Loucy (cell line): ENCODE measurements at regions not wholly inside any gene's neighbourhood (a gene's known extent, or its start where the extent isn't known, plus 50 kb on each side); places are given as distances from the start of the nearest gene placed in this dataset.

Experiments used
- H2AFZ ChIP-seq: fragments of 200-600 bp; sonication (generic); 2 replicates; pipeline ENCODE4 v1.6.0; 2016; ENCODE audit warnings: antibody characterized with exemption, mild to moderate bottlenecking, low read length, moderate library complexity
- H3F3A ChIP-seq: fragments of 200-600 bp; 2 replicates; pipeline ENCODE4 v1.6.0; 2016; ENCODE audit warnings: antibody characterized with exemption, low read depth, mild to moderate bottlenecking
- H3K27me3 ChIP-seq: fragments of 200-600 bp; sonication (generic); 2 replicates; pipeline ENCODE4 v1.6.1; 2014; ENCODE audit warnings: low read length, mild to moderate bottlenecking; ENCODE audit not compliant: insufficient read depth, poor library complexity, severe bottlenecking
- H3K36me3 ChIP-seq: fragments of 200-600 bp; sonication (generic); 2 replicates; pipeline ENCODE4 v1.6.1; 2016; ENCODE audit warnings: low read length; ENCODE audit not compliant: insufficient read depth
- H3K4me1 ChIP-seq: fragments of 200-600 bp; sonication (generic); 2 replicates; pipeline ENCODE4 v1.5.1; 2014; ENCODE audit warnings: low read length, mild to moderate bottlenecking; ENCODE audit not compliant: insufficient read depth, poor library complexity, severe bottlenecking
- H3K4me2 ChIP-seq: fragments of 200-600 bp; sonication (generic); 2 replicates; pipeline ENCODE4 v1.6.0; 2014; ENCODE audit warnings: antibody characterized with exemption, low read length, low read depth, mild to moderate bottlenecking; ENCODE audit not compliant: poor library complexity, severe bottlenecking
- H3K4me3 ChIP-seq: fragments of 200-600 bp; sonication (generic); 2 replicates; pipeline ENCODE4 v1.5.1; 2014; ENCODE audit warnings: low read length, mild to moderate bottlenecking, mixed read lengths; ENCODE audit not compliant: poor library complexity, severe bottlenecking
- H3K79me2 ChIP-seq: fragments of 200-600 bp; sonication (generic); 2 replicates; pipeline ENCODE4 v1.6.1; 2014; ENCODE audit warnings: low read length; ENCODE audit not compliant: insufficient read depth
- H3K9ac ChIP-seq: fragments of 200-600 bp; sonication (generic); 2 replicates; pipeline ENCODE4 v1.6.0; 2014; ENCODE audit warnings: mild to moderate bottlenecking, low read depth, low read length, moderate library complexity; ENCODE audit not compliant: poor library complexity, severe bottlenecking
- H3K9me2 ChIP-seq: fragments of 200-600 bp; sonication (generic); replicated peaks from 2 replicates; pipeline ENCODE4 v1.6.1; 2016; ENCODE audit warnings: low read depth, low read length, mixed read lengths
- H3K9me3 ChIP-seq: fragments of 200-600 bp; sonication (generic); 2 replicates; pipeline ENCODE4 v1.6.1; 2014; ENCODE audit warnings: mild to moderate bottlenecking, antibody characterized with exemption, low read length, low read depth; ENCODE audit not compliant: insufficient read depth
- H4K20me1 ChIP-seq: fragments of 200-600 bp; sonication (generic); 2 replicates; pipeline ENCODE4 v1.6.0; 2014; ENCODE audit warnings: antibody characterized with exemption, low read length, mild to moderate bottlenecking; ENCODE audit not compliant: insufficient read depth, poor library complexity, severe bottlenecking
- EZH2phosphoT487 ChIP-seq: fragments of 200-600 bp; IDR thresholded peaks from 2 replicates; pipeline ENCODE4 v1.6.1; 2018; ENCODE audit warnings: antibody characterized with exemption, mild to moderate bottlenecking, moderate library complexity, borderline replicate concordance
- TF ChIP-seq, protein P1 (sequence below): fragments of 200-600 bp; sonication (generic); conservative IDR thresholded peaks from 2 replicates; pipeline ENCODE4 v1.5.1; 2014; ENCODE audit warnings: mild to moderate bottlenecking, antibody characterized with exemption, low read length

DNA sequence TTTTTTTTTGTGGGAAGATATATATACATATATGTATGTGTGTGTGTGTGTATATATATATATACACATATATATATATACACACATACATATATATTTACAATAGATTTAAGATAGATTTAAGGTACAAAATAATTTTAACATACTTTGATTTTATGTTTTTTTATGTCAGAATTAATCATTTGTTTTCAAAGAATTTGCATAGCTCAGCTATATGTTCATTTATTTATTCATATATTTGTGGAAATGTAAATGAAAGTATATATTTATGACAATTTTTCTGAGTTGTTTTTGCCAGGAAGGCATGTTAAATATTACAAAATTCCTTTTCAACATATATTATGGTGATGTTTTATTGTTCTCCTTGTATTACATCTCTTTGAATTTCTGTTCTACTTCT is 887.4 kb upstream of the NOVA1 start:
- TF ChIP-seq, protein P1, sequence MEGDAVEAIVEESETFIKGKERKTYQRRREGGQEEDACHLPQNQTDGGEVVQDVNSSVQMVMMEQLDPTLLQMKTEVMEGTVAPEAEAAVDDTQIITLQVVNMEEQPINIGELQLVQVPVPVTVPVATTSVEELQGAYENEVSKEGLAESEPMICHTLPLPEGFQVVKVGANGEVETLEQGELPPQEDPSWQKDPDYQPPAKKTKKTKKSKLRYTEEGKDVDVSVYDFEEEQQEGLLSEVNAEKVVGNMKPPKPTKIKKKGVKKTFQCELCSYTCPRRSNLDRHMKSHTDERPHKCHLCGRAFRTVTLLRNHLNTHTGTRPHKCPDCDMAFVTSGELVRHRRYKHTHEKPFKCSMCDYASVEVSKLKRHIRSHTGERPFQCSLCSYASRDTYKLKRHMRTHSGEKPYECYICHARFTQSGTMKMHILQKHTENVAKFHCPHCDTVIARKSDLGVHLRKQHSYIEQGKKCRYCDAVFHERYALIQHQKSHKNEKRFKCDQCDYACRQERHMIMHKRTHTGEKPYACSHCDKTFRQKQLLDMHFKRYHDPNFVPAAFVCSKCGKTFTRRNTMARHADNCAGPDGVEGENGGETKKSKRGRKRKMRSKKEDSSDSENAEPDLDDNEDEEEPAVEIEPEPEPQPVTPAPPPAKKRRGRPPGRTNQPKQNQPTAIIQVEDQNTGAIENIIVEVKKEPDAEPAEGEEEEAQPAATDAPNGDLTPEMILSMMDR = no peak
- no peak for TF ChIP-seq EZH2phosphoT487
- H3F3A ChIP-seq = no peaks in the 10 kb centered on the region
- H3K9me3 ChIP-seq = no peaks in the 10 kb centered on the region
- H3K27me3 ChIP-seq = no peaks in the 10 kb centered on the region
- H4K20me1 ChIP-seq = no peaks in the 10 kb centered on the region
- H3K9ac ChIP-seq = no peak overlapping the region
- H3K4me3 ChIP-seq = no peak overlapping the region
- no peaks in the 10 kb centered on the region for H3K36me3 ChIP-seq
- no peaks in the 10 kb centered on the region for H3K9me2 ChIP-seq
- no peak overlapping the region for H3K4me2 ChIP-seq
- H3K4me1 ChIP-seq = no peaks in the 10 kb centered on the region
- no peaks in the 10 kb centered on the region for H3K79me2 ChIP-seq
- no peak overlapping the region for H2AFZ ChIP-seq

DNA sequence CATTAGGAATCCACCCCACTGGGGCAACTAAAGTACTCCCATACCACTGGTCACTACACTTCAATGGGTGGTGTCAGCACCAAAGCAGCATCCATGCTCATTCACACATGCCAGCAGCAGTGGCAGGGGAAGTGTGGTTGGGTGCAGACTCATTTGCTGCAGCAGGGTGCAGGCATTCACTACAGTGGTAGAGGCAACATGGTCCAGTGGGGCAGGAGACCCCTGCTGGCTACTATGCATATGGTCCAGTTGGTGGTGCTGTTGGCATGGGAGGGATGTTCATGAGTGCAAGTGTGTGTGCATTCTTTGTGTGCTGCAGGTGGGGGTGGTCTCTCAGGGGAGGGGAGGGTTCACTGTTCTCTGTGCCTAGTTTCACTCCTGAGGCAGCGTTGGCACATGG is 908.4 kb upstream of the NOVA1 start:
- Histone ChIP-seq H3K4me1 (no peaks in the 10 kb centered on the region), H4K20me1 (no peaks in the 10 kb centered on the region), H3K9ac (no peak overlapping the region), H3K9me3 (no peaks in the 10 kb centered on the region), H2AFZ (no peak overlapping the region), H3K4me2 (no peak overlapping the region), H3K79me2 (no peaks in the 10 kb centered on the region), H3F3A (no peaks in the 10 kb centered on the region), H3K36me3 (no peaks in the 10 kb centered on the region), H3K9me2 (no peaks in the 10 kb centered on the region), H3K27me3 (no peaks in the 10 kb centered on the region), H3K4me3 (no peak overlapping the region)
- TF ChIP-seq EZH2phosphoT487 = no peak
- TF ChIP-seq, protein P1 = no peak

DNA sequence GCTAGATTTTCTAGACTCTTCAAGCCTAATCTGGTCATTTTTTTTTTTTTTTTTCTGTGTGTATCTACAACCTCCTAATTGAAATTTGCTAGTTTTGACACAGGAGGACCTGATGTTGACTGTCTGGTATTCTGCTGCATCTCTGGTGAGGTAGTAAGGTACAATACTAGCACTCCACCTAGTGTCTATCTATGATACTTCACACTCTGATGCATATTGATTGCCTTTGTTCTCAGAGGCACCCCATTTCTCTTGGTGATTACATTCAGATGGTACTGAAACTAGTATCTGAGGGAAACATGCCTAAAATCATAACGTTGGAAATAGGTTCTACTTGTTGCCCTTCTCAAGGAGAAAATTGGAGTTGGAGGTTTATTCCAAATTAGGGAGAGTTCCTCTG is 930.5 kb upstream of the NOVA1 start:
- Histone ChIP-seq H3K4me1 (no peaks in the 10 kb centered on the region), H2AFZ (no peak overlapping the region), H3K9ac (no peak overlapping the region), H3K9me3 (no peaks in the 10 kb centered on the region), H3K4me2 (no peak overlapping the region), H3K36me3 (no peaks in the 10 kb centered on the region), H3F3A (no peaks in the 10 kb centered on the region), H3K9me2 (no peaks in the 10 kb centered on the region), H3K27me3 (no peaks in the 10 kb centered on the region), H3K79me2 (no peaks in the 10 kb centered on the region), H3K4me3 (no peak overlapping the region), H4K20me1 (no peaks in the 10 kb centered on the region)
- TF ChIP-seq EZH2phosphoT487 = no peak
- TF ChIP-seq, protein P1 = peak; percentile 61
